ENCODE measurements at regions not wholly inside any gene's neighbourhood (a gene's known extent, or its start where the extent isn't known, plus 50 kb on each side); places are given as distances from the start of the nearest gene placed in this dataset.

GRCh38 chr5:134462761-134463160, 51.1 kb upstream of the CDKN2AIPNL start:
- H4K8ac ChIP-seq (ENCODE audit: low read length), result no peak overlapping the region
- peak overlapping the region; percentile 1 for H2BK15ac ChIP-seq (ENCODE audit: low read depth, poor library complexity, severe bottlenecking)
- H3K4ac ChIP-seq (ENCODE audit: low read depth in 1 of 2, low read length in 2 of 2), result no peak overlapping the region
- no peak overlapping the region for H3K14ac ChIP-seq (ENCODE audit: low read length in 2 of 2)
- H2BK12ac ChIP-seq (ENCODE audit: low read length in 2 of 2), result peak overlapping the region in 1 of 2 experiments; percentile 18
- no peak overlapping the region for H2AFZ ChIP-seq (ENCODE audit: low read depth, low read length)
- no peak overlapping the region for H2BK120ac ChIP-seq (ENCODE audit: low read depth, low read length)
- H3K27me3 ChIP-seq (ENCODE audit: control insufficient read depth in 1 of 2, insufficient read depth in 1 of 2, low read length in 2 of 2), result no peaks in the 10 kb centered on the region
- H3K4me3 ChIP-seq (ENCODE audit: insufficient read depth in 1 of 2, low read depth in 1 of 2, low read length in 2 of 2), result no peak overlapping the region
- no peak overlapping the region for H3K23ac ChIP-seq (ENCODE audit: low read length in 2 of 2)
- H3K36me3 ChIP-seq (ENCODE audit: control insufficient read depth in 1 of 2, insufficient read depth in 2 of 2, low read depth in 1 of 2, low read length in 2 of 2), result no peaks in the 10 kb centered on the region
- no peaks in the 10 kb centered on the region for H3K79me1 ChIP-seq (replicated peaks; ENCODE audit: low read length, poor library complexity, severe bottlenecking)
- peaks cover 38% of the 10 kb centered on the region for H3K4me1 ChIP-seq (ENCODE audit: control insufficient read depth, insufficient read depth, low read depth, low read length)
- H4K91ac ChIP-seq (ENCODE audit: low read length), result no peak overlapping the region
- WGBS, result 83% methylated on average over 6 of the region's 6 CpGs
- DNase-seq, result no peak
- no peak overlapping the region for H3K4me2 ChIP-seq (ENCODE audit: low read length, poor library complexity, severe bottlenecking)
- no peak overlapping the region for H3K18ac ChIP-seq (ENCODE audit: low read depth in 1 of 2, low read length in 2 of 2)
- no peak overlapping the region for H2BK5ac ChIP-seq (ENCODE audit: low read depth, low read length, poor library complexity, severe bottlenecking)
- H3K27ac ChIP-seq (ENCODE audit: low read length, poor library complexity, severe bottlenecking), result no peak overlapping the region
- H3K9me3 ChIP-seq (ENCODE audit: control insufficient read depth, low read length), result no peaks in the 10 kb centered on the region
- H3K9ac ChIP-seq (ENCODE audit: low read length), result no peak overlapping the region
- no peak overlapping the region for H2AK5ac ChIP-seq (ENCODE audit: low read length, severe bottlenecking)

GRCh38 chr5:134462047-134462575, 50.4 kb upstream of the CDKN2AIPNL start:
- no peaks in the 10 kb centered on the region for H3K36me3 ChIP-seq (ENCODE audit: control insufficient read depth in 1 of 2, insufficient read depth in 2 of 2, low read depth in 1 of 2, low read length in 2 of 2)
- DNase-seq, result no peak

More at GRCh38 chr5:134462047-134462575, 50.4 kb upstream of the CDKN2AIPNL start:
- H2BK120ac ChIP-seq (ENCODE audit: low read depth, low read length), result no peak overlapping the region
- WGBS, result 100% methylated on average over 1 of the region's 2 CpGs
- peak overlapping the region; percentile 1 for H2AK5ac ChIP-seq (ENCODE audit: low read length, severe bottlenecking)
- H3K9ac ChIP-seq (ENCODE audit: low read length), result no peak overlapping the region
- H3K4me1 ChIP-seq (ENCODE audit: control insufficient read depth, insufficient read depth, low read depth, low read length), result peaks cover 39% of the 10 kb centered on the region
- no peak overlapping the region for H2AFZ ChIP-seq (ENCODE audit: low read depth, low read length)
- peak overlapping the region; percentile 29 for H4K91ac ChIP-seq (ENCODE audit: low read length)
- no peak overlapping the region for H3K27ac ChIP-seq (ENCODE audit: low read length, poor library complexity, severe bottlenecking)
- no peaks in the 10 kb centered on the region for H3K27me3 ChIP-seq (ENCODE audit: control insufficient read depth in 1 of 2, insufficient read depth in 1 of 2, low read length in 2 of 2)
- no peak overlapping the region for H3K4me3 ChIP-seq (ENCODE audit: insufficient read depth in 1 of 2, low read depth in 1 of 2, low read length in 2 of 2)
- no peaks in the 10 kb centered on the region for H3K9me3 ChIP-seq (ENCODE audit: control insufficient read depth, low read length)
- H3K18ac ChIP-seq (ENCODE audit: low read depth in 1 of 2, low read length in 2 of 2), result peak overlapping the region in 1 of 2 experiments; percentile 19
- H3K4me2 ChIP-seq (ENCODE audit: low read length, poor library complexity, severe bottlenecking), result no peak overlapping the region
- H2BK15ac ChIP-seq (ENCODE audit: low read depth, poor library complexity, severe bottlenecking), result no peak overlapping the region
- H2BK12ac ChIP-seq (ENCODE audit: low read length in 2 of 2), result peak overlapping the region in 1 of 2 experiments; percentile 59
- peak overlapping the region in 1 of 2 experiments; percentile 61 for H3K14ac ChIP-seq (ENCODE audit: low read length in 2 of 2)
- no peak overlapping the region for H3K23ac ChIP-seq (ENCODE audit: low read length in 2 of 2)
- no peak overlapping the region for H2BK5ac ChIP-seq (ENCODE audit: low read depth, low read length, poor library complexity, severe bottlenecking)
- no peak overlapping the region for H4K8ac ChIP-seq (ENCODE audit: low read length)
- no peaks in the 10 kb centered on the region for H3K79me1 ChIP-seq (replicated peaks; ENCODE audit: low read length, poor library complexity, severe bottlenecking)
- H3K4ac ChIP-seq (ENCODE audit: low read depth in 1 of 2, low read length in 2 of 2), result no peak overlapping the region
